Lower leg skin (tissue), 3 donors: ENCODE measurements at regions not wholly inside any gene's neighbourhood (a gene's known extent, or its start where the extent isn't known, plus 50 kb on each side); places are given as distances from the start of the nearest gene placed in this dataset.

Experiments used
- CTCF ChIP-seq, 3 donors: fragments of 450-650 bp; IDR thresholded peaks; one replicate each; pipeline ENCODE4 v1.5.1; 2016; ENCODE audit warnings: antibody characterized with exemption in 3 of 3, mild to moderate bottlenecking in 3 of 3, moderate library complexity in 2 of 3
- POLR2A ChIP-seq, 2 donors: fragments of 450-650 bp; IDR thresholded peaks; one replicate each; pipeline ENCODE4 v1.6.1; 2016 to 2017; ENCODE audit warnings: antibody characterized with exemption in 2 of 2, mild to moderate bottlenecking in 1 of 2, moderate library complexity in 1 of 2

- no peak for TF ChIP-seq POLR2A (IDR thresholded peaks at IDR 0.05)
- TF ChIP-seq CTCF (IDR thresholded peaks at IDR 0.05) = no peak
Measured at GRCh38 chrX:10965174-10965798, 145.8 kb upstream of the HCCS start.
